ENCODE measurements at regions not wholly inside any gene's neighbourhood (a gene's known extent, or its start where the extent isn't known, plus 50 kb on each side); places are given as distances from the start of the nearest gene placed in this dataset.
"Not testable (repeated sequence)": the region's sequence is repeated elsewhere in the genome, so short reads cannot be mapped to it uniquely, and the experiment has no call there.

DNA sequence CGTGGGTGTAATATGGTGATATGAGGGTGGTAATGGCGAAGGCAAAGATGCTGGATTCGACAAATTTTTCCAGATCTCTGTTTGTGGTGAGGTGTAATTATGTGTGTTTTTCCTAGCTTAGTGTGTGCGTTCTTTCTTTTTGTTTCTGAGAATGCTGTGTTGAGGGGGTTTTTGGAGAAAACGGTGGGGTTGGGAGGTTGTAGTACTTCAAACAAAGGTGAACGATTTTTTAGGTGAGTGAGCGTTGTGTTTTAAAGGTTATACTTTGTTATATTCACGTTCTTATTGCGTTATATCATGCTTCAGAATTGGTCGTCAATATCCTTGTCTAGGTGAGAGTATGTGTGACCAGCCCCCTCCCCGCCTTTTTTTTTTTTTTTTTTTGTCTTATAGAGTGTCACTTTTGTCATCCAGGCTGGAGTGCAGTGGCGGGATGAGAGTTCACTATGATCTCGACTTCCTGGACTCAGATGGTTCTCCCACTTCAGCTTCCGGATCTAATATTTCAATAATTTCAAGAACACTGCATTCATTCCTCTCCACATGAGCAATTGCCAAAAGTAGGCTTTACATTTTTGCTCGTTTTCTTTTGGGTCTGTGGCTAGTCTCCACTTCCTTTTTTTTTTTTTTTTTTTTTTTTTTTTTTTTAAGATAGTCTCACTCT lies 82.2 kb upstream of the RNU2-1 start:
- no peak for DNase-seq

DNA sequence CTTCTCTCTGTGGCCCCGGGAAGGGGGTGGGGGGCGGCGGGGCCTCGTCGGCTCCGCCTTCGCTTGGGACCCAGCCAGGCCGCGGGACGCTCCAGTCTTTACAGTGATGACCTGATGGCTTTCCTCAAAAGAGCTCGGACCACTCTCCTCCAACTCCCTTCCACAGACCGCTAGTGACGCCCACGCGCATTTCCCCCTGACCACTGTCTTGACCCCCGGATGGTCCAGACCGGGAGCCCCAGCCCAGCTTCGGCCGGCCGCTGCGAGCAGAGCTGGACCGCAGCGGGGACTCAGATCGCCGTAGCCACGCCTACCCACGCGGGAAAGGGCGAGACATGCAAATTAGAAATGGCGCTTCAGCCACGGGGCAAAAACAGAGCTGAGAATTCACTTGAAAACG lies 81.6 kb upstream of the RNU2-1 start:
- DNase-seq = no peak

DNA sequence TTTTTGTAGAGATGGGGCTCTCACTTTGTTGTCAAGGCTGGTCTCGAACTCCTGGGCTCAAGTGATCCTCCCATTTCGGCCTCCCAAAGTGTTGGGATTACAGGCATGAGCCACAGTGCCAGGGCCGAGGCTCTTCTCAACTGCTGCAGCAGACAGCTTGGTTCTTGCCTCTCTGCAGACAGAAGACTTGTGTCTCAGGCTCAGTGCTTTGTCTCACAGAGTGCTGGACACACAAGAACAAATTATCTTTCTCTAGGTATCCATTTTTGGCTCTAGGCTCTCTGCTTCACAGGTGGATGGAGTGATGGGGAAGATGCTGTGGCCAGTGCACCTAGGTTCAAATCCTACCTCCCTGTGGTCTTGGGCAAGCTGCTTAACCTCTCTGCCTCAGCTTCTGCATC lies 80.8 kb upstream of the RNU2-1 start:
- no peak for DNase-seq

DNA sequence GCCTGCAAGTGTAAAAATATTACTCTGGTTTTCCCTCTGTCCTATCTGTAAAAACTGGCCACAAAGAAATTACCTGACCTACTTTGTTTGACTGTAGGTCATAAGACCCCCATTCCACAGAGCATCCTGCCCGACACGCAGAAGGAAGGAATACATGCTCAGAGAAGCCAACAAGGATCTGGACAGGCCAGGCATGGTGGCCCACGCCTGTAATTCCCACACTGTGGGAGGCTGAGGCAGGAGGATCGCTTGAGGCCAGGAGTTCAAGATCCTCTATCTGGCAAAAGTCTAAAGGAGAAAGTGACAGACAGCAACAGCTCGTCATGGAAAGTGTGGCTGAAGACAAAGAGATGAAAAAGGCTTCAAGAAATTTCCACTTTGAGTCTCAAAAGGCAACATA lies 78.2 kb upstream of the RNU2-1 start:
- DNase-seq = no peak

DNA sequence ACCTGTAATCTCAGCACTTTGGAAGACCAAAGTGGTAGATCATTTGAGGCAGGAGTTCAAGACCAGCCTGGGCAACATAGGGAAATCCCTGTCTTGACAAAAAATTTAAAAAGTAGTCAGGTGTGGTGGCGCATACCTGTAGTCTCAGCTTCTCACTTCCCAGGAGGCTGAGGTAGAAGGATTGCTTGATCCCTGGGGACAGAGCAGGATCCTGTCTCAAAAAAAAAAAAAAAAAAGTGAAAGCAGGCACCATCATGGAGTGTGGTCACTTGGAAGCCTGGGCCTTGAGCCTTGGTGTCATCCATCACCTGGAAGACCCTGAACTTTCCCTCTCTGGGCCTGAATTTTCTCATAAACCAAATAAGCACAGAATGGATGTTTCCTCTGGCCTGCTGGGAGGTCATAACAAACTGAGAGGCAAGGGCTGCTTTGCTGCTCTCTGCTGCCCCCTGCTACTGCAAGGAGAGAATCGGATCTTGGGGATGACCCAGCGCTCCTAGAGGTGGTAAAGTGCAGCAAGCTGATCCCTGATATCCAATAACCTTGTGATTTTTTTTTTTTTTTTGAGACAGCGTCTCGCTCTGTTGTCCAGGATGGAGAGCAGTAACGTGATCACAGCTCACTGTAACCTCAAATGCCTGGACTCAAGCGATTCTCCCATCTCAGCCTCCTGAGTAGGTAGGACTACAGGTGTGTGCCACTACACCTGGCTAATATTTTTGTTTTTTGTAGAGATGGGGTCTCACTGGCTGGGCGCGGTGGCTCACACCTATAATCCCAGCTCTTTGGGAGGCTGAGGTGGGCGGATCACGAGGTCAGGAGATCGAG lies 75.9 kb upstream of the RNU2-1 start:
- no peak for DNase-seq

DNA sequence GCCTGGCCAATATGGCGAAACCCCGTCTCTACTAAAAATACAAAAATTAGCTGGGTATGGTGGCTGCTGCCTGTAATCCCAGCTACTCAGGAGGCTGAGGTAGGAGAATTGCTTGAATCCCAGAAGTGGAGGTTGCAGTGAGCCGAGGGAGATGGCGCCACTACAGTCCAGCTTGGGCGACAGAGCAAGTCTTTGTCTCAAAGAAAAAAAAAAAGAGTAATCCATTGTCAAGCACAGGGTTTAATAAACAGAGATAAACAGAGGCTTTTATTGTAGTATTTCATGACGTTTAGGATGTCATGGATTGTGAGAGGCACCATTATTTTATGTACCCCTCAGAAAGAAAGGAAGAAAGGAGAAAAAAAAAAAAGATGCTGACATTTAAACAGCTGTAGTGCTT lies 75.2 kb upstream of the RNU2-1 start:
- DNase-seq = no peak

DNA sequence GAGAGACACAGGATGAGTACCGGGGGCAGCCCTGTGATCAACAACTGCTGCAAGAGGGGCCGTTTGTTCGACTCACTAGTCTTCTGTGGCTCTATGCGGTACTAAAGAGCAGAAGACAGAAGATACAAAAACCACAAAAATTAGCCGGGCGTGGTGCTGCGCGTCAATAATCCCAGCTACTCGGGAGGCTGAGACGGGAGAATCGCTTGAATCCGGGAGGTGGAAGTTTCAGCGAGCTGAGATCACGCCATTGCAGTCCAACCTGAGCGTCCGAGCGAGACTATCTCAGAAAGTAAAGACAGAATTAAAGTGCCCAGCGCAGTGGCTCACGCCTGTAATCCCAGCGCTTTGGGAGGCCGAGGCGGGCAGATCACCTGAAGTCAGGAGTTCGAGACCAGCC lies 71.0 kb upstream of the RNU2-1 start:
- not testable (repeated sequence) for DNase-seq

DNA sequence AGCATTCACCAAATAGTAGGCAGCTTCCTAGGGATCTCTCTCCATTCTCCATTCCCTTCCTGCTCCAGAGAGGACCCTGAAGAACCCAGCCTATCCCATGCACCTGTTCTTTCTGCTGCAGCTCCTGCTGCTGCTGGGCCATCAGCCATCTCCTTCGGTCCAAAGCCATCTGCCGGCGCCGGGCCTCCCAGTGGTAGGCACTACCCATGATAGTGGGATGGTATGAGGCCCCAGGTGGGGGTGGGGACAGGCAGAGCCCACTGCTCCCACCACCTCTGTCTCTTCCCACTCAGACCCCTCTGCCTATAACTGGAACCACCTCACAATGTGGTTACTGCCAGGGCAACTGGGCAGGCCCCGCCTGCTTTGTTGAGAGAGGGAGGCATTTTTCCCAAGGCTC lies 69.3 kb upstream of the RNU2-1 start:
- DNase-seq = not testable (repeated sequence)

DNA sequence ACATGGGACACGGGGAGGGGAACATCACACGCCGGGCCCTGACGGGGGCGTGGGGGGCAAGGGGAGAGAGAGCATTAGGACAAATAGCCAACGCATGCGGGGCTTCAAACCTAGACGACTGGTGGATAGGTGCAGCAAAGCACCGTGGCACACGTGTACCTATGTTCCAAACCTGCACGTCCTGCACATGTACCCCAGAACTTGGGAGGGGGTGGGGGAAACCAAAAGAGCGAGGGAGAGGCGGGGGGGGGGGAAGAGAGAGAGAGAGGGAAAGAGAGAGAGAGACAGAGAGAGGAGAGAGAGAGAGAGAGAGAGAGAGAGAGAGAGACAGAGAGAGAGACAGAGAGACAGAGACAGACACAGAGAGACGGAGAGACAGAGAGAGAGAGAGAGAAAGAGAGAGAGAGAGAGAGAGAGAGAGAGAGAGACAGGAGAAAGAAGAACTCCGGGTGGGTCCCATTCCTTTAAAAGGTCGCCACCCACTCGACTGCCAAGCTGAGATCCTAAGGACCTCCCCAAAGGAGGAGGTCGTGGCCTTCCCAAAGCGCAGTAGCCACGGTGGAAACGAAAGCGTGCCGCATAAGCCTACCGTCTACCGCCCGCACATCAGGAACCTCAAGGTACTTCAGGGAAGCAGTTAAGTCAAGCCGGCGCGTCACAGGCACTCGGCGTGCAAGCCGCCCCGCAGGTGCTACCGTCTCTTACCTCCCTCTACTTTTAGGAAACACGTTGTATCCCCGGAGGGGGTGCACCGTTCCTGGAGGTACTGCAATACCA lies 65.7 kb upstream of the RNU2-1 start:
- DNase-seq = not testable (repeated sequence)

DNA sequence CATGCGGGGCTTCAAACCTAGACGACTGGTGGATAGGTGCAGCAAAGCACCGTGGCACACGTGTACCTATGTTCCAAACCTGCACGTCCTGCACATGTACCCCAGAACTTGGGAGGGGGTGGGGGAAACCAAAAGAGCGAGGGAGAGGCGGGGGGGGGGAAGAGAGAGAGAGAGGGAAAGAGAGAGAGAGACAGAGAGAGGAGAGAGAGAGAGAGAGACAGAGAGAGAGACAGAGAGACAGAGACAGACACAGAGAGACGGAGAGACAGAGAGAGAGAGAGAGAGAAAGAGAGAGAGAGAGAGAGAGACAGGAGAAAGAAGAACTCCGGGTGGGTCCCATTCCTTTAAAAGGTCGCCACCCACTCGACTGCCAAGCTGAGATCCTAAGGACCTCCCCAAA lies 55.9 kb upstream of the RNU2-1 start:
- DNase-seq = not testable (repeated sequence)

DNA sequence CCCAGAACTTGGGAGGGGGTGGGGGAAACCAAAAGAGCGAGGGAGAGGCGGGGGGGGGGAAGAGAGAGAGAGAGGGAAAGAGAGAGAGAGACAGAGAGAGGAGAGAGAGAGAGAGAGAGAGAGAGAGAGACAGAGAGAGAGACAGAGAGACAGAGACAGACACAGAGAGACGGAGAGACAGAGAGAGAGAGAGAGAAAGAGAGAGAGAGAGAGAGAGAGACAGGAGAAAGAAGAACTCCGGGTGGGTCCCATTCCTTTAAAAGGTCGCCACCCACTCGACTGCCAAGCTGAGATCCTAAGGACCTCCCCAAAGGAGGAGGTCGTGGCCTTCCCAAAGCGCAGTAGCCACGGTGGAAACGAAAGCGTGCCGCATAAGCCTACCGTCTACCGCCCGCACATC lies 49.8 kb upstream of the RNU2-1 start:
- DNase-seq = not testable (repeated sequence)
